GM08714 (cell line): ENCODE measurements at regions not wholly inside any gene's neighbourhood (a gene's known extent, or its start where the extent isn't known, plus 50 kb on each side); places are given as distances from the start of the nearest gene placed in this dataset.
"Not testable (repeated sequence)": the region's sequence is repeated elsewhere in the genome, so short reads cannot be mapped to it uniquely, and the experiment has no call there.

Source experiments
- H3K4me3 ChIP-seq: fragments of 200-500 bp; sonication (Bioruptor generic); 2 replicates; pipeline ENCODE4 v1.5.1; 2014; ENCODE audit warnings: mild to moderate bottlenecking, low read length, inconsistent platforms
- ZNF274 ChIP-seq: IDR thresholded peaks from 2 replicates; pipeline ENCODE4 v1.6.1; 2012; ENCODE audit warnings: mild to moderate bottlenecking, low read depth, low read length

- H3K4me3 ChIP-seq: no peak overlapping the region
- no peak for TF ChIP-seq ZNF274
Measured at GRCh38 chr7:25725451-25725850, 426.5 kb upstream of the NFE2L3 start.

- no peak for TF ChIP-seq ZNF274
- H3K4me3 ChIP-seq: no peak overlapping the region
Measured at GRCh38 chr7:25726170-25726780, 425.7 kb upstream of the NFE2L3 start.

- H3K4me3 ChIP-seq: no peak overlapping the region
- no peak for TF ChIP-seq ZNF274
Measured at GRCh38 chr7:25726781-25727311, 425.2 kb upstream of the NFE2L3 start.

GRCh38 chr7:25727446-25727845 lies 424.6 kb upstream of the NFE2L3 start:
- no peak for TF ChIP-seq ZNF274
- no peak overlapping the region for H3K4me3 ChIP-seq

GRCh38 chr7:25727876-25728275 lies 424.1 kb upstream of the NFE2L3 start:
- no peak for TF ChIP-seq ZNF274
- no peak overlapping the region for H3K4me3 ChIP-seq

GRCh38 chr7:25731068-25731845 lies 420.7 kb upstream of the NFE2L3 start:
- H3K4me3 ChIP-seq: no peak overlapping the region
- TF ChIP-seq ZNF274: no peak

GRCh38 chr7:25731846-25732245 lies 420.2 kb upstream of the NFE2L3 start:
- no peak for TF ChIP-seq ZNF274
- H3K4me3 ChIP-seq: no peak overlapping the region

GRCh38 chr7:25732766-25733217 lies 419.2 kb upstream of the NFE2L3 start:
- no peak overlapping the region for H3K4me3 ChIP-seq
- TF ChIP-seq ZNF274: no peak

- no peak overlapping the region for H3K4me3 ChIP-seq
- TF ChIP-seq ZNF274: no peak
Measured at GRCh38 chr7:25735674-25736242, 416.2 kb upstream of the NFE2L3 start.

- H3K4me3 ChIP-seq: no peak overlapping the region
- TF ChIP-seq ZNF274: no peak
Measured at GRCh38 chr7:25738528-25738927, 413.5 kb upstream of the NFE2L3 start.

- TF ChIP-seq ZNF274: no peak
- no peak overlapping the region for H3K4me3 ChIP-seq
Measured at GRCh38 chr7:25739143-25739542, 412.9 kb upstream of the NFE2L3 start.

- no peak overlapping the region for H3K4me3 ChIP-seq
- TF ChIP-seq ZNF274: no peak
Measured at GRCh38 chr7:25742316-25742715, 409.7 kb upstream of the NFE2L3 start.

GRCh38 chr7:25743670-25744451 lies 408.1 kb upstream of the NFE2L3 start:
- H3K4me3 ChIP-seq: not testable (repeated sequence)
